Skin of body (tissue), 1 donor: ENCODE measurements at regions not wholly inside any gene's neighbourhood (a gene's known extent, or its start where the extent isn't known, plus 50 kb on each side); places are given as distances from the start of the nearest gene placed in this dataset.

ENCODE experiments used
- DNase-seq: peaks from one replicate; lab custom pipeline; 2025; lab: John Stamatoyannopoulos, UW

DNA sequence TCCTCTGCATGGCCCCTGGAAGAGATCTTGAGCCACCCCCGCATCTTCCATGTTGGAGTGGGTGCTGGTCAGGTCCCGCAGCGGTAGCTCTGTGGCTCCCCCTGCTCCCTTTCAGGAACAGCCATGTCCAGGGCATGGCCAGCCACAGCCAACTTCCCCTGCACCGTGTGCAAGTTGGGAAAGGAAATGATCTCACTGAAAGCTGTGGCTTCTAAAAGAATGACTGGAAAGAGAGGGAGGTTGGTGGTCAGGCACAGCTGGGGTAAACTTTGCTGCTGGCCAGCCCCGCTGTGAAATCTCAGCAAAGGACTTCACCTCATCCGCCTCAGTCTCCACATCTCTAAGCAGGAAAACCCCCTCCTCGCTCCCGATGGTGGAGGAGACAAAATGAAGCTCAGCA, 153.6 kb upstream of the CST7 start:
- DNase-seq: no peak

- DNase-seq: no peak
Observed at GRCh38 chr20:24796236-24796635, 152.8 kb upstream of the CST7 start.

DNA sequence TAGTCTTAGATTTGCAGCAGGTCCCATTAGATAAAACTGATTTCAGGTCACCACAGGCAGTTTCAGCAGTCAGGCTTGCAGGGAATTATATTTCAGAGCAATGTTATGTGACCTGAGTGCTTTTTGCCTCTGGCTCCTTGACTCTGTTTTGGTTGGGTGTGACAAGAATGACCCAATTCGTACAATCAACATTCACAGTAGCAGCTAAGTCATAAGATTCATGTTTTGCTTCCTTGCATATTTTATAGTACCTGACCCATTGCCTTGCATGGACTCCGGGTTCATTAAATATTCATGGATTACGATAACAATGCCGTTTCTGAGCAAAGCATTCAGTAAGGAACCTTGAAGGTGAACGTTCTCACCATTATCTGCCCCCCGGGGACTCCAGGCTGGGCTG, 152.0 kb upstream of the CST7 start:
- no peak for DNase-seq

DNA sequence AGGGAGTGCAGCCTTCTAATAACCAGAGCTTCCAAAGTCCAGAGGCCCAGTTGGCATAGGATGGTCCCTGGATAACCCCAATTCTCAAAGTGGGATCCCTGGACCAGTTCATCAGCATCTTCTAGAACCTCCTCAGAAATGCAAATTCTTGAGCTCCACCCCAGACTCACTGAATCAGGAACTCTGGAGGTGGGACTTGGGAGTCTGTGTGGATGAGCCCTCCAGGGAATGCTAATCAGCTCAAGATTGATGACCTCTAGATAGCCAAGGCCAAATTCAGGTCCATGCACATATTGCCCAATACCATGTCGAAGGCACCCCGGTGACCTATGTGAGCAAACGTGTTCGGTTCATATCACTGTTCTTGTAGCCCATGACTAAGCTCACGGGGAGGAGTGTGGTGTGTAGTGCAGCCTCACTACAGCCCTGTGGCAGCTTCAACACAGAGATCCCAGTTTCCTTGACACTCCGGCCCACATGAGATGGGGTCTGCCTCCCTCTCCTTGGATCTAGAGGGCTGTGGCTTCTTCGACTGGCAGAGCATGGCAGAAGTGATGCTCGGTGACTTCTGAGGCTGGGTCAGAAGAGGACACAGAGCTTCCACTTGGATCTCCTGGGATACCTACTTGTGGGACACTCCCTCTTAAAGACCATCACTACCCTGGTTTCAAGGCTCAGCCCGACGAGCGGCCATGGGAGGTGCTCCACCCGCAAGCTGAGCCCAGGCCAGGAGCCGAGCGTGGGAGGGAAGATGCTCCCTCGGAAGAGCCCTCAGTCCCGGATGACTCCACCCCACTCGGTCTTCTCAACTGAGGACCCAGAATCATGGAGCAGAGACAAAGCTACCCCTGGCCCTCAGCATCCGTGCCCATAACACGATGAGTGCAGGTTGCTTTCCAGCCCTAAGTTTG, 151.1 kb upstream of the CST7 start:
- DNase-seq: no peak

- no peak for DNase-seq
Observed at GRCh38 chr20:24798930-24799705, 150.0 kb upstream of the CST7 start.

DNA sequence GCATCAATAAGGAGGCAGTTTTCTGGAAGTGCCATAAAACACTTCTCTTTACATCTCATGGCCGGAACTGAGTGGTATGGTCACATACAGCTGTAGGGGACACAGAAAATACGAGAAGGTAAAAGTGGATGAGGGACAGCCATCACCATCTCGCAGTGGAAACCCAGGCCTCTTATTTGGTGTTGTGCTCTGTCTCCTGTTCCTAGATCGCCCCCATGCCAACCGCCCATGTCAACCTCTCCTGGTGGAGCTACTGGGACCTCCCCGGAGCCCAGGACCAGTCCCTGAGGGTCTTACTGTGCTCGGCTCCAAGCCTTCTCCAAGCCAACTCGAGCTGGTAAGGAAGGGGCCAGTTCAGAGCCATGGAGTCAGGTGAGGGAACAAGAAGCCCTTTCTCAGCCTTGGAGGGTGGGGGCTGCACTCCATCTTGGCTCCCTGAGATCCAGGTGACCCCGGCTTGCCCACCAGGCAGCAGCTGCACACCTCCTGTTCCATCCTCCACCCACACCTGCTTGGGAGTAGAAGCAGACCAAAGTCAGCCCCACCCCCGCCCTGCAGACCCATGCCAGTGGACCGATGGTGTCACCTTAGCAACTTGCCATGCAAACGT, 149.0 kb upstream of the CST7 start:
- no peak for DNase-seq

DNA sequence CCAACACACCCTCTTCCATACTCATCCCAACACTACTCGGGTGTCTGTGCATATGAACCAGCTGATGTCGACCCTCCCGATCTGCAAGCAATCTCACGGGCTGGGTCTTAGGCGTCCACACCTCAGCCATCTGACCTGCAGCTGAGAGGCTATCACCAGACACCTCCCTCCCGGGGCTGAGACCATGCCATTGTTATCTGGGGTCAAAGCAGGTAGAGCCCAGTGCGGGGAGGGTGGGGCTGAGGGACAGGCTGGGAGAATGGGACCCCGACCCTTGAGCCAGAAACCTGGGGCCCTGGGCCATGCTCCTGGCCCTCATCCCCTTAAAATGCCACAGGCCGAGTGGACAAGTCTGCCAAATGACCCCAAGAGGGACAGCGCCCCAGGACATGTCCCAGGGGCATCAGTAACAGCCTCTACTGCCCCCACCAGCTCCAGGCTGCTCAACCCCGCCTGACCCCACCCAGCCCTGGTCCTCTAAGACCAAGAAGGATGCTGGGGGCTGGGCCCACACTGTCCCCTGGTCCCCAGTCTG, 146.7 kb upstream of the CST7 start:
- no peak for DNase-seq

DNA sequence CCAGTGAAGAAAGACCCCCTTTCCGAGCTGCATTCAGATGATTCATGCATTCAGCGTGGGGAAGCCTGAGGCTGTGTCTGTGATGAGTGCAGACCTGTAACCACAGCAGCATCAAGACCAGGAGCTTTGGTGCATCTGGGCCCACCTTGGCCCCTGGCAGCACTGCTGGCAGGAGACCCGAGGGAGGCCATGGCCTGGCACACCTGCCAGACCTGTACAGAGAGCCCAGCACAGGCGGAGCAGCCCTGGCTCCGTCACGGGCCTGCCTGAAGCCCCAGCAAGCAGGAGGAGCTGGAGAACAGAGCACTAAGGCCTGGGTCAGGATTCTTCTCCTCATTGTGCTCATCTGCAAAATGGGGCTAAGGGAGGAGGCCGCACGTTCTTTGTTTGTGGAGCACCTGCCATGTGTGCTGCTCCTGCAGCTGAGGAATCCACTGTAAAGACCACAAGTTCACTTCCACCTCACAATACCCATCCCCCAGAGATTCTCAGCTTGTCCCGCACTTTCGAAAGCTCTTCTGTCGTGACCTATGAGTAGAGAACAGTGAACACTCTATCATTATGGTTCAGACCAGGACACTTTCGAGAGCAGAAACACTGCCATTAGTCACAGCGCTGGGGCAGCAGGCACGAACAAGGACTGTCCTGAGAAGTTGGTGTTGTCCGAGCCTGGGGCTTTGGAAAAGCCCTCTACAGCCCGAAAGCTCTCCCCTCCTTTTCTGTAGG, 144.4 kb upstream of the CST7 start:
- DNase-seq: no peak

DNA sequence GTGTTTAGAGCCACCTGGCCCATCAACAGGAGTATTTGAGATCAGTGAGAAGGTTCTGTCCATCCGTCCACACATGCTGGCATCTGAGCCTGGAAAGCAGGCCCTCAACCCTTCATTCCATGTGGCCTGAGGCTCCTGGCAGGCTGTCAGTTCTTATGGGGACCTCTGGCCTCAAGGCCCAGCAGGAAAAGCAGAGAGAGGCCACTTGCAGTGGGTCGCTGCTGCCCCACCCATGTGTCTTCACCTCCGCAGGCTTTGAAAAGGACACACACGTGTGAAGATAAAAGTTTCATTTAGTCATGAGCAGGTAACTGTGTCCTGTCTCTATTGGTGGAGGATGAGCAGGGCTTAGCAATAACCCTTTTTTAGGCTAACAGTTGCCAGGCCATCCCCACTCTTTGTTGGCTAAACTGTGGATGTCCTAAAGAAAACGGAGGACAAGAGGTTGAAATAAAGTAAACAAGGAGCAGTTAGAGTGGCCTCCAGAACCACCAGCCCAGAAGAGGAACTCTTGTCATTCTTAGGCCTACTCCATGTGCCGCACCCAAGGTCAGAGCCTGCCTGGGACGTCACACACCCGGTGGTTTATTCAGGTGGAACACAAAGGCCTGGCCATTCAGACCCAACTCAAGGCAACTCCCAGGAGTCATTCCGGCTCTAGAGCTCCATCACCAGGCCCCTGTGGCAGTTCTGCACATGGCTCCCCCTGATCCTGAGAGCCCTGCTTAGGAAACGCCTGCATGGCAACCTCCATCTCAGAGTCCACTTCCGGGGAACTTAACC, 143.4 kb upstream of the CST7 start:
- DNase-seq: no peak

DNA sequence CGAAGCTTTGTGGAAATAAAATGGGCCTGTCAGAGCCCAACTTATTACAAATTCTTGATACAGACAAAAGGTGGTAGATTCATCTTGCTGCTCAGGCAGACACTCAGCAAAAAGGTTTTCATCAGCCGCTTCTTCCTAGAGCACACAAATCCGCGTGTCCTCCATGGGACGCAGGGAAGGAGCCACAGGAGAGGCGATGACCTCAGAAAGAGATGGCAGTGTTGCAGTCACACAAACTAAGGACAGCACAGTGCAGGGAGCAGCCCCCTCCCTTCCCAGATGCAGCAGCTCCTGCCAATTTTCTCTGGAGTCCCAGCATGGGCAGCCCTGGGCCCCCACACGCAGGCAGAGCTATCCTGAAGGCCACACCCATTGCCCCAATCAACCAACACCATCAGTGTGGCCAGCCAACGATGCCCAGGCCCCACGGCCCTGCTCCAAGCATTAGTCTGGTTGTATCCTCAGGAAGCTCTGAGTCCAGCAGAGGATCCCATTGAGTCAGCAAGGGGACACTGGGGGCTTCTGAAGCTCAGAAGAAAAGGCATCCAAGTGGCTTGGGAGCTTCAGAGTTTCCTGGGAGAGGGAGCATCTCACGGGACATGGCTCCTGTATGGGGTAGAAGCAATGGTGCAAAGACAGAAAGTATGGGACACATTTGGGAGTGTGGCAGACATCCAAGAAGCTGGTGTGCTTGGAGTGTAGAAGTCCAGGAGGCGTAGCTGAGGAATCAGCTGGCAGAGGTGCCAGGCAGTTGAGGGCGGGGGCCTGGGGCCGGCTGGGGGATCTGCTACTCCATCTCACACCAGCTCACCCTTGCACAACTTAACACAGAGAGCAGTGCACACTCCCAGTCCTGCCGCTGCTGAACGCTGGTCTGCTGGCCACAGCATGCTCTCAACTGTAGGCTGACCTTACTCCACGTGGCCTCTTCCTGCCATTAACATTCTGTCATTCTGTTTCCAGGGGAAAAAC, 142.1 kb upstream of the CST7 start:
- DNase-seq: no peak

- no peak for DNase-seq
Observed at GRCh38 chr20:24808616-24809015, 140.5 kb upstream of the CST7 start.

- DNase-seq: no peak
Observed at GRCh38 chr20:24809606-24810005, 139.5 kb upstream of the CST7 start.

- no peak for DNase-seq
Observed at GRCh38 chr20:24810676-24811407, 138.2 kb upstream of the CST7 start.

DNA sequence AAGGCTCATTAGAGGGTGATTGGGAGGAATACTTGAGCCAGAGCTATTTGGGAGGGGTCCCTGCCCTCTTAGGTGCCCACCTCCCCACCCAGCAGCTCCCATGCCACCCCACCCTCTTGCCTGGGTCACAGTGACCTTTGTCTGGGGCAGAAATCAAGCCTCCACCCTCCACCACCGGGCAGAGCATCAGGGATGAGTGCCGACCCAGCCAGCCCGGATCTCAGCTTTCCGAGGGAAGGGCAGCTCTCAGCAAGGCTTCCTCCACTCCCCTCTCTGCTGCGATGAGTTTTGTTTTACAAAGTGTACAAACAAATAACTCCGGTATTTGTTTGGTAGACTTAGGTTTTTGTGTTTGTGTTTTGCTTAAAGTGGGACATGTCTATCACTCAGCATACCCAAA, 136.7 kb upstream of the CST7 start:
- DNase-seq: no peak

- DNase-seq: no peak
Observed at GRCh38 chr20:24813080-24813479, 136.0 kb upstream of the CST7 start.

GRCh38 chr20:24813496-24813895, 135.6 kb upstream of the CST7 start:
- DNase-seq: no peak

- no peak for DNase-seq
Observed at GRCh38 chr20:24813936-24814335, 135.1 kb upstream of the CST7 start.

DNA sequence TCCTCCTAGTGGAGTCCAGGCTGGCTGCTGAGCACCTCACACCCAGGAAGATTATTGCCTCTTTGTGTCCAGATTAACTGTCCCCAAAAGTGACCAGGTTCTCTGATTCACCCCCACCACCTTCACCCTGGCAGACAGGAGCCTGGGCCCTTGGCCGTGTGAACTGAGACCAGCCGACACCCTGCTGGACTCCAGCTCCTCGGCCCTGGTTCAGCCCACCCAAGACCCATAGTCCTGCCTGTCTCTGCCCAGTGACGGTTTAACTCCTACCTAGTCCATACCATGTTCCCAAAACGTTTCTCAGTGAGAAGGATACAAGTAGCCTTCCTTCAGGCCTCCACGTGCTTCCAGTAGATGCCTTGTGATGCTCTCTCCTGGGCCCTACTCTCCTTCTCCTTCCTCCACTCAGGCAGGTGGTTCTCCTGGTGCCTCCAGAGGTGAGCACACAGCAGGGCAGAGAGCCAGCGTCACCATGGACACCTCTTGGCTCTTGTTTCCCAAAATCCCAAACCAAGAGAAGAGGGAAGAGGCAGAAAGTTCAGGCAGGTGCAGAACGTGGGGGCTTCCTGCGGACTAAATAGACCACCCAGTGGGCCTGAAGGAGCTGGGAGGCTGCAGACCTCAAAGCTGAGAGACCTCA, 134.4 kb upstream of the CST7 start:
- DNase-seq: no peak
